ENCODE measurements at regions not wholly inside any gene's neighbourhood (a gene's known extent, or its start where the extent isn't known, plus 50 kb on each side); places are given as distances from the start of the nearest gene placed in this dataset.

- TF ChIP-seq POLR2AphosphoS5 (IDR thresholded peaks at IDR 0.05) (no peak), CTCF (IDR thresholded peaks at IDR 0.05) (no peak)
These were observed 180.0 kb downstream of the TBXT start for GRCh38 chr6:165987483-165988301.

Measured in prostate gland (tissue), 2 donors.